NCI-H1048 (cell line): ENCODE measurements at regions not wholly inside any gene's neighbourhood (a gene's known extent, or its start where the extent isn't known, plus 50 kb on each side); places are given as distances from the start of the nearest gene placed in this dataset.

Source experiments
- DNase-seq: peaks from one replicate; lab custom pipeline; 2025; lab: John Stamatoyannopoulos, UW

GRCh38 chr12:58139894-58140293, 198.5 kb downstream of the ATP23 start:
- no peak for DNase-seq

GRCh38 chr12:58140395-58140794, 199.0 kb downstream of the ATP23 start:
- DNase-seq, result no peak

GRCh38 chr12:58142991-58143390, 201.6 kb downstream of the ATP23 start:
- no peak for DNase-seq

GRCh38 chr12:58143498-58143995, 202.2 kb downstream of the ATP23 start:
- no peak for DNase-seq

GRCh38 chr12:58148405-58148804, 207.0 kb downstream of the ATP23 start:
- no peak for DNase-seq

- no peak for DNase-seq
Measured at GRCh38 chr12:58148976-58149375, 207.6 kb downstream of the ATP23 start.

- DNase-seq, result no peak
Measured at GRCh38 chr12:58154359-58154758, 213.0 kb downstream of the ATP23 start.

GRCh38 chr12:58156697-58157096, 215.3 kb downstream of the ATP23 start:
- no peak for DNase-seq

- no peak for DNase-seq
Measured at GRCh38 chr12:58159941-58160340, 218.6 kb downstream of the ATP23 start.

- DNase-seq, result no peak
Measured at GRCh38 chr12:58161773-58162172, 220.4 kb downstream of the ATP23 start.

GRCh38 chr12:58163021-58163420, 221.7 kb downstream of the ATP23 start:
- no peak for DNase-seq

- DNase-seq, result no peak
Measured at GRCh38 chr12:58166643-58167042, 225.3 kb downstream of the ATP23 start.

- no peak for DNase-seq
Measured at GRCh38 chr12:58167622-58168021, 226.3 kb downstream of the ATP23 start.

- DNase-seq, result no peak
Measured at GRCh38 chr12:58169826-58170225, 228.5 kb downstream of the ATP23 start.

- no peak for DNase-seq
Measured at GRCh38 chr12:58171914-58172313, 230.5 kb downstream of the ATP23 start.

- no peak for DNase-seq
Measured at GRCh38 chr12:58172433-58173073, 231.2 kb downstream of the ATP23 start.

GRCh38 chr12:58174316-58174715, 232.9 kb downstream of the ATP23 start:
- no peak for DNase-seq

- DNase-seq, result no peak
Measured at GRCh38 chr12:58176296-58176869, 235.0 kb downstream of the ATP23 start.

GRCh38 chr12:58177366-58177765, 236.0 kb downstream of the ATP23 start:
- DNase-seq, result no peak

GRCh38 chr12:58184212-58184611, 242.8 kb downstream of the ATP23 start:
- DNase-seq, result peak; percentile 9

- DNase-seq, result no peak
Measured at GRCh38 chr12:58186401-58186800, 245.0 kb downstream of the ATP23 start.

- no peak for DNase-seq
Measured at GRCh38 chr12:58186914-58187313, 245.5 kb downstream of the ATP23 start.

GRCh38 chr12:58189030-58189429, 247.7 kb downstream of the ATP23 start:
- DNase-seq, result no peak

- no peak for DNase-seq
Measured at GRCh38 chr12:58189893-58190292, 248.5 kb downstream of the ATP23 start.
